ENCODE measurements at regions not wholly inside any gene's neighbourhood (a gene's known extent, or its start where the extent isn't known, plus 50 kb on each side); places are given as distances from the start of the nearest gene placed in this dataset.

DNA sequence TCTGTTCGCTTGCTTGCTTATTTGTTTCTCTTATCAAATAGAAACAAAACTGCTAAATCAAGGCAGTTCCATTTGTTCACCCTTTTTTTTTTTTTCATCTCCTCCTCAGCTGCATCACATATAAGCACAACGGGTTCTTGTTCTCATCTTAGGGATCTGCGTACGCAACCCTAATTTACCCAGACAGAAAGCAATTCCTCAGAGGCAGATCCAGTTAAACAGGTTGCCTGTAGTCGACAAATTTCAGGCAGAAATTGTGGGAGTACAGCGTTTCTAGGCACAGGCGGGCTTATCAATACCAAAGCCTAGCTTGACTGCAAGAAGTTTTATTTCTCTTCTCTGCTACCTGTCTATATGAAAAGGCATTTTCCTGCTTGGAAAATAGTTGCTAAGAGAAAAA is 565.4 kb downstream of the NXPH1 start:
- TF ChIP-seq POLR2AphosphoS5 (IDR thresholded peaks at IDR 0.05; ENCODE audit: low read depth, low read length) (no peak), POLR2A (IDR thresholded peaks at IDR 0.05; ENCODE audit: borderline replicate concordance, extremely low read depth, insufficient read depth, insufficient read length) (no peak), TCF7L2 (IDR thresholded peaks at IDR 0.05; ENCODE audit: borderline replicate concordance, extremely low read depth, insufficient read depth, insufficient read length) (no peak), ZNF274 (IDR thresholded peaks at IDR 0.05; ENCODE audit: low read depth, low read length) (no peak), ELF1 (IDR thresholded peaks at IDR 0.05; ENCODE audit: borderline replicate concordance, low read depth) (no peak), EZH2 (IDR thresholded peaks at IDR 0.05) (no peak), JUND (IDR thresholded peaks at IDR 0.05) (no peak), YY1 (IDR thresholded peaks at IDR 0.05; ENCODE audit: extremely low read depth, insufficient replicate concordance, low read depth, low read length) (no peak), RAD21 (IDR thresholded peaks at IDR 0.05; ENCODE audit: low read depth) (no peak)
- TF ChIP-seq, protein P1, sequence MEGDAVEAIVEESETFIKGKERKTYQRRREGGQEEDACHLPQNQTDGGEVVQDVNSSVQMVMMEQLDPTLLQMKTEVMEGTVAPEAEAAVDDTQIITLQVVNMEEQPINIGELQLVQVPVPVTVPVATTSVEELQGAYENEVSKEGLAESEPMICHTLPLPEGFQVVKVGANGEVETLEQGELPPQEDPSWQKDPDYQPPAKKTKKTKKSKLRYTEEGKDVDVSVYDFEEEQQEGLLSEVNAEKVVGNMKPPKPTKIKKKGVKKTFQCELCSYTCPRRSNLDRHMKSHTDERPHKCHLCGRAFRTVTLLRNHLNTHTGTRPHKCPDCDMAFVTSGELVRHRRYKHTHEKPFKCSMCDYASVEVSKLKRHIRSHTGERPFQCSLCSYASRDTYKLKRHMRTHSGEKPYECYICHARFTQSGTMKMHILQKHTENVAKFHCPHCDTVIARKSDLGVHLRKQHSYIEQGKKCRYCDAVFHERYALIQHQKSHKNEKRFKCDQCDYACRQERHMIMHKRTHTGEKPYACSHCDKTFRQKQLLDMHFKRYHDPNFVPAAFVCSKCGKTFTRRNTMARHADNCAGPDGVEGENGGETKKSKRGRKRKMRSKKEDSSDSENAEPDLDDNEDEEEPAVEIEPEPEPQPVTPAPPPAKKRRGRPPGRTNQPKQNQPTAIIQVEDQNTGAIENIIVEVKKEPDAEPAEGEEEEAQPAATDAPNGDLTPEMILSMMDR (IDR thresholded peaks at IDR 0.05 in 2 of 3, conservative IDR thresholded peaks at IDR 0.05 in 1 of 3; ENCODE audit: borderline replicate concordance in 1 of 3, insufficient read depth in 1 of 3, low read depth in 2 of 3, low read length in 2 of 3), result no peak
- TF ChIP-seq, protein P2, sequence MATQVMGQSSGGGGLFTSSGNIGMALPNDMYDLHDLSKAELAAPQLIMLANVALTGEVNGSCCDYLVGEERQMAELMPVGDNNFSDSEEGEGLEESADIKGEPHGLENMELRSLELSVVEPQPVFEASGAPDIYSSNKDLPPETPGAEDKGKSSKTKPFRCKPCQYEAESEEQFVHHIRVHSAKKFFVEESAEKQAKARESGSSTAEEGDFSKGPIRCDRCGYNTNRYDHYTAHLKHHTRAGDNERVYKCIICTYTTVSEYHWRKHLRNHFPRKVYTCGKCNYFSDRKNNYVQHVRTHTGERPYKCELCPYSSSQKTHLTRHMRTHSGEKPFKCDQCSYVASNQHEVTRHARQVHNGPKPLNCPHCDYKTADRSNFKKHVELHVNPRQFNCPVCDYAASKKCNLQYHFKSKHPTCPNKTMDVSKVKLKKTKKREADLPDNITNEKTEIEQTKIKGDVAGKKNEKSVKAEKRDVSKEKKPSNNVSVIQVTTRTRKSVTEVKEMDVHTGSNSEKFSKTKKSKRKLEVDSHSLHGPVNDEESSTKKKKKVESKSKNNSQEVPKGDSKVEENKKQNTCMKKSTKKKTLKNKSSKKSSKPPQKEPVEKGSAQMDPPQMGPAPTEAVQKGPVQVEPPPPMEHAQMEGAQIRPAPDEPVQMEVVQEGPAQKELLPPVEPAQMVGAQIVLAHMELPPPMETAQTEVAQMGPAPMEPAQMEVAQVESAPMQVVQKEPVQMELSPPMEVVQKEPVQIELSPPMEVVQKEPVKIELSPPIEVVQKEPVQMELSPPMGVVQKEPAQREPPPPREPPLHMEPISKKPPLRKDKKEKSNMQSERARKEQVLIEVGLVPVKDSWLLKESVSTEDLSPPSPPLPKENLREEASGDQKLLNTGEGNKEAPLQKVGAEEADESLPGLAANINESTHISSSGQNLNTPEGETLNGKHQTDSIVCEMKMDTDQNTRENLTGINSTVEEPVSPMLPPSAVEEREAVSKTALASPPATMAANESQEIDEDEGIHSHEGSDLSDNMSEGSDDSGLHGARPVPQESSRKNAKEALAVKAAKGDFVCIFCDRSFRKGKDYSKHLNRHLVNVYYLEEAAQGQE (IDR thresholded peaks at IDR 0.05; ENCODE audit: low read depth), result no peak
- TF ChIP-seq, protein P3, sequence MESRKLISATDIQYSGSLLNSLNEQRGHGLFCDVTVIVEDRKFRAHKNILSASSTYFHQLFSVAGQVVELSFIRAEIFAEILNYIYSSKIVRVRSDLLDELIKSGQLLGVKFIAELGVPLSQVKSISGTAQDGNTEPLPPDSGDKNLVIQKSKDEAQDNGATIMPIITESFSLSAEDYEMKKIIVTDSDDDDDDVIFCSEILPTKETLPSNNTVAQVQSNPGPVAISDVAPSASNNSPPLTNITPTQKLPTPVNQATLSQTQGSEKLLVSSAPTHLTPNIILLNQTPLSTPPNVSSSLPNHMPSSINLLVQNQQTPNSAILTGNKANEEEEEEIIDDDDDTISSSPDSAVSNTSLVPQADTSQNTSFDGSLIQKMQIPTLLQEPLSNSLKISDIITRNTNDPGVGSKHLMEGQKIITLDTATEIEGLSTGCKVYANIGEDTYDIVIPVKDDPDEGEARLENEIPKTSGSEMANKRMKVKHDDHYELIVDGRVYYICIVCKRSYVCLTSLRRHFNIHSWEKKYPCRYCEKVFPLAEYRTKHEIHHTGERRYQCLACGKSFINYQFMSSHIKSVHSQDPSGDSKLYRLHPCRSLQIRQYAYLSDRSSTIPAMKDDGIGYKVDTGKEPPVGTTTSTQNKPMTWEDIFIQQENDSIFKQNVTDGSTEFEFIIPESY (IDR thresholded peaks at IDR 0.05; ENCODE audit: extremely low read depth, insufficient replicate concordance, low read length), result no peak
- TF ChIP-seq, protein P4, sequence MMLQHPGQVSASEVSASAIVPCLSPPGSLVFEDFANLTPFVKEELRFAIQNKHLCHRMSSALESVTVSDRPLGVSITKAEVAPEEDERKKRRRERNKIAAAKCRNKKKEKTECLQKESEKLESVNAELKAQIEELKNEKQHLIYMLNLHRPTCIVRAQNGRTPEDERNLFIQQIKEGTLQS (IDR thresholded peaks at IDR 0.05), result no peak
